ENCODE measurements at regions not wholly inside any gene's neighbourhood (a gene's known extent, or its start where the extent isn't known, plus 50 kb on each side); places are given as distances from the start of the nearest gene placed in this dataset.

DNA sequence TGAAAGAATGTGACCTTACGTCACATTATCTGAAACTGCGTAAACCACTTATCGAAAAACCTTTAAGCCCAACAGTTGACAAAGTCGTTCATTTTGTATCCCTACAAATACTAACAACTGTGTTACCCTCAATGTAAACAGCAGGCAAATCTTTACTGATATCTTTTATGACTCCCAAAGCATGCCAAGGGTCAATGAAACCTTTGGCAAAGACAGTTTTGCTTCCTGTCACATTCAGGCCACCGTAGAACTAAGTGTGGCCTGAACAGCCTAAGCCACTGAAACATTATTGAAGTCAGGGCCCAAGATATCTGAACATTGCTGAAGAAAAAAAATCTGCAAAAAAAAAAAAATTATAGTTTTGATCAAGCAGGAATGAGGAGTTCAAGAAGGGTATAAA lies 77.3 kb downstream of the FAM124B start:
- TF ChIP-seq CEBPB (IDR thresholded peaks at IDR 0.05; ENCODE audit: low read depth, low read length): no peak
- Histone ChIP-seq H3K79me1 (ENCODE audit: low read depth, low read length) (no peaks in the 10 kb centered on the region; the same call in 1 of the 2 replicates), H3K36me3 (ENCODE audit: control insufficient read depth in 2 of 4, insufficient read depth in 4 of 4, low read length in 3 of 4) (no peaks in the 10 kb centered on the region), H4K8ac (ENCODE audit: extremely low read depth, insufficient read depth, low read length) (no peak overlapping the region), H2AFZ (ENCODE audit: low read length) (no peak overlapping the region), H3K79me2 (ENCODE audit: control insufficient read depth in 1 of 2, insufficient read depth in 2 of 2, low read length in 2 of 2) (no peaks in the 10 kb centered on the region), H2BK120ac (replicated peaks; ENCODE audit: low read depth, low read length) (no peak overlapping the region), H4K91ac (replicated peaks; ENCODE audit: insufficient read length, low read length) (no peak overlapping the region), H3K4me2 (ENCODE audit: insufficient read depth in 1 of 2, low read depth in 2 of 2, low read length in 2 of 2) (no peak overlapping the region), H2BK5ac (ENCODE audit: low read depth, low read length) (no peak overlapping the region), H2AK5ac (ENCODE audit: low read depth, low read length) (no peak overlapping the region), H2BK15ac (ENCODE audit: low read length) (no peak overlapping the region), H4K5ac (ENCODE audit: insufficient read length, low read depth, low read length) (no peak overlapping the region), H3K9me3 (ENCODE audit: insufficient read depth in 2 of 2, low read depth in 1 of 2, low read length in 1 of 2) (no peaks in the 10 kb centered on the region), H3K27ac (ENCODE audit: low read depth, low read length) (no peak overlapping the region), H3K23me2 (ENCODE audit: low read depth, low read length) (no peaks in the 10 kb centered on the region; the same call in 1 of the 2 replicates), H3K23ac (ENCODE audit: insufficient read length) (no peak overlapping the region), H3K56ac (replicated peaks; ENCODE audit: insufficient read length, low read depth, low read length) (no peak overlapping the region), H3K27me3 (replicated peaks in 1 of 4; ENCODE audit: control insufficient read depth in 3 of 4, extremely low read depth in 1 of 4, insufficient read depth in 3 of 4, low read length in 3 of 4) (no peaks in the 10 kb centered on the region), H3K14ac (ENCODE audit: insufficient read length) (no peak overlapping the region), H3K4ac (replicated peaks; ENCODE audit: insufficient read length, low read depth, low read length) (no peak overlapping the region), H3K18ac (ENCODE audit: extremely low read depth, low read length) (no peak overlapping the region), H4K20me1 (replicated peaks in 1 of 2; ENCODE audit: control insufficient read depth in 1 of 2, insufficient read depth in 2 of 2, low read length in 2 of 2) (no peaks in the 10 kb centered on the region), H3K4me3 (ENCODE audit: extremely low read depth in 1 of 4, insufficient read depth in 2 of 4, low read depth in 3 of 4, low read length in 4 of 4) (no peak overlapping the region), H2BK20ac (ENCODE audit: low read length) (no peak overlapping the region), H3K4me1 (replicated peaks in 1 of 4; ENCODE audit: control insufficient read depth in 3 of 4, insufficient read depth in 4 of 4, low read length in 3 of 4) (0 out of 7 replicates have a peak, but pooled peaks cover 0 to 2% (median 0%) of the 10 kb centered on the region in 4 experiments), H2BK12ac (ENCODE audit: low read depth, low read length) (no peak overlapping the region), H3K9ac (replicated peaks in 1 of 4; ENCODE audit: extremely low read depth in 1 of 4, low read depth in 3 of 4, low read length in 3 of 4) (no peak overlapping the region)
- CTCF ChIA-PET (ENCODE audit: partially characterized antibody): interaction anchor here (0.7 to 1.4 kb wide), 4 partner anchors 12 to 330 kb away, joined by 3 to 4 read pairs (median 3); no protein-coding TSS in a partner anchor
- 97% methylated on average over 5 of the region's 5 CpGs; no CpG with 5 or more reads in 1 of the 2 experiments for WGBS, 2 experiments (ENCODE audit: extremely low coverage in 1 of 2, insufficient coverage in 1 of 2, insufficient read length in 1 of 2, insufficient replicate concordance in 2 of 2, low coverage in 1 of 2, low lambda C conversion rate in 2 of 2, missing lambda C conversion rate in 1 of 2)
- POLR2A ChIA-PET (ENCODE audit: partially characterized antibody): no interaction called here
- no peak for DNase-seq (ENCODE audit: low read depth in 1 of 2, low spot score in 2 of 2)
- FAIRE-seq: no peak
